Mononuclear cell (primary cell): ENCODE measurements at regions not wholly inside any gene's neighbourhood (a gene's known extent, or its start where the extent isn't known, plus 50 kb on each side); places are given as distances from the start of the nearest gene placed in this dataset.

Source experiments
- H3K27me3 ChIP-seq: 2 replicates; pipeline ENCODE4 v1.6.0; 2011; ENCODE audit warnings: low read length, control low read depth; ENCODE audit not compliant: insufficient read depth
- H3K4me1 ChIP-seq: 2 replicates; pipeline ENCODE4 v1.5.1; 2011; ENCODE audit warnings: mild to moderate bottlenecking, low read length, control low read depth; ENCODE audit not compliant: insufficient read depth
- H3K4me3 ChIP-seq: 2 replicates; pipeline ENCODE4 v1.5.1; 2011; ENCODE audit warnings: mild to moderate bottlenecking, low read length, moderate library complexity
- H3K9me3 ChIP-seq: 2 replicates; pipeline ENCODE4 v1.5.1; 2011; ENCODE audit warnings: low read depth, mild to moderate bottlenecking, control low read depth, low read length

DNA sequence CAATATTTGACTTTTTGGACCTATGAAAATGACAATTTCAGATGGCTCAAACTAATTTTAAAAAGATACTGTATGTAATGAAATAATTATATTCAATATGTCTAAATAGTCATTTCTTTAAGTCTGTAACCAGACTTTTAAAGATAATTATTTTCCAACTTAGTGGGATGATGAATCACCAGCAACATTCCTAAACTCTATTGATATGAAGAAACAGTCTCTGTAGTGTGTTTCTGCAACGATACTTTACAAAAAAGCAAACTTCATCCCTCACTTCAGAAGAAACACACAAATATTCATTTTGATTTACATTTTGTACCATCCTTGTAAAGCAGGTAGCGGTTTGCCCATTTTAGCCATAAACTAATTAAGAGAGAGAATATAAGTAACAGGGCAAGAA lies 417.4 kb downstream of the EFNB2 start:
- H3K27me3 ChIP-seq = no peaks in the 10 kb centered on the region
- H3K4me3 ChIP-seq = no peak overlapping the region
- no peaks in the 10 kb centered on the region for H3K9me3 ChIP-seq
- H3K4me1 ChIP-seq = no peaks in the 10 kb centered on the region

DNA sequence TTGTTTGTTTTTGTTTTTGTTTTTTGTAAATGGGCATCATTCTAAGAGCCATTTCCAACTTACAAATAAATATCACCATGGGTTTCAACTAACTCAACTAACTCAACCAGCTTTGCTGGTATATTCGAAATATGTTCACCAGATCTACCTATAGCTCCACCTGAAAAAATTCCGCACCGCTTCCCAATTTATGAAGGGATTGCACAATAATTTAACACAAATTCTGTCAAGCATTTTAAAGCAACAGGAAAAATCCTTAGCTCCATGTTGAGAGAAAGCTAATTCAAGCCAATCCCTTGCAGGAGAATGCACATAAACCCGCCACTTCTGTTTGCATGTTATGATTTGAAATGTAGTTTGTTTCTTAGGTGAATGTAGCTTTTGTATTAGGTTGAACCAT lies 417.8 kb downstream of the EFNB2 start:
- Histone ChIP-seq H3K27me3 (no peaks in the 10 kb centered on the region), H3K4me3 (no peak overlapping the region), H3K4me1 (no peaks in the 10 kb centered on the region), H3K9me3 (no peaks in the 10 kb centered on the region)

DNA sequence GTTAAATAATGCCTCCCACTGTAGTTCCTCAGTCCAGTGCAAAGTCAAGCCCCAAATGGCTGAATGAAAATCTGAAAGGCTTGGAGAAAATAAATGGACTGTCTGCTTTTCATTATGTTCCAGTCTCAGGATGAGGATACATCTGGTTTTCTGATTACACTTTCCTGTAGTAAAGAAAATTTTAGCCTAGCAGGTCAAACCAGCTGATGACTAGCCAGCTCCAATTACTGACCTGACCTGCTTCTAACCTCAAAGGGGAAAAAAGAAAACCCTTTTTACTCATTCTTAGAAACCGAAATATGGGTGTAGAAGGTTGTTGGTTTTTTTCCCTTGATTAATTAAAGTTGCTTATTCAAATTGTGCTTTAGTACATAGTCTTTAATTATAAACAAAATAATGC lies 418.4 kb downstream of the EFNB2 start:
- no peak overlapping the region for H3K4me3 ChIP-seq
- no peaks in the 10 kb centered on the region for H3K4me1 ChIP-seq
- no peaks in the 10 kb centered on the region for H3K27me3 ChIP-seq
- H3K9me3 ChIP-seq = no peaks in the 10 kb centered on the region

DNA sequence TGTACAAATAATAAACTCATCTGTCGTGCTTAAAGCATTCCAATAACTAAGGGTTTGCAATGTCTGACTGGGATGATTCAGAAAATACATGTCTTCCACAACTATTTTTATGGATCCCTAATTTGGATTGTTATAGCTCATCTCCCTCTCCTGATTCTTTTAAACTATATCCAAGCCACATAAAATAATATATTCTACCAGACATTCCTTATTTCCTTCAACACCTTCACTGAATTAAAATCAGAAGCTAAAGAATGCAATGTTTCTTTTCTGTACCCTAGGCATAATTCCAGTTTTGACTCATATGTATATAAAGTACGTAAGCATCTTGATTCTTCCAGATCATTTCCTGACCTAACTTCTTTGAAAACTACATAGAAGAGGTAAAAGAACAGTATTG lies 420.4 kb downstream of the EFNB2 start:
- Histone ChIP-seq H3K4me3 (no peak overlapping the region), H3K9me3 (no peaks in the 10 kb centered on the region), H3K4me1 (no peaks in the 10 kb centered on the region), H3K27me3 (no peaks in the 10 kb centered on the region)

DNA sequence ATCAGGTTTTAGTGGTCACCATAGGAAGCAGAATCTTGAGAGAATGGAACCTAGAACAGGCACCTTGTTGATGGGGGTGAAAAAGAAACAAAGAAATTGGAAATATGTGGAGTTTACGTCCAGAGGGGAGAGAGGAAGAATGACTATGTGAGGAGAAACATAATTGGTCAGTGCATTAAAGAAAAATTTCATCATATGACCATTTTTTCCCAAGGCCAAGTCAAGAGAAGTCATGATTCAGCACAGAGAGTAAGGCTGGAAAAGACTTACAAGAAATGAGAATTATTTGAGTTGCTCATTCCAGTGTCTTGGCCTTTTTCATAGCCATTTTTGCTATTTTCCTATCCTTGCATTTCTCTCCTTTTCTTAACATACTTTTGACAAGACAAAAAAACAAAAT lies 421.7 kb downstream of the EFNB2 start:
- H3K4me3 ChIP-seq = no peak overlapping the region

DNA sequence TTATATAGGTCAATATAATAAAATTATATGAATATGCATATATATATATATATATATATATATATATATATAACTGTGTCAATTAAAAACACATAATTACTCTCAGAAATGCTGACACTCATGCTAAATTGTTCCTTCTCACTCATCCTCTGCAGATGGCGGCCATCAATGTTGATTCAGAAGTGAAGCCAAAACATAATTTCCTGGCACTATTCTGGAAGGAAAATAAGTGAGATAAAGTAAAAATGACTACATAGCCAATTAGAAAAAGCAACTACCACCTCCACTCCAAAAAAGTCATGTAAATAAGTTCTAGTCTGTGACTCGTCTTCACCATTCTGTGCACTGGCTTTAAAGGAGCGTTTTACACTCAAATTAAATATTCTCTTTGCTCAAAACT lies 423.3 kb downstream of the EFNB2 start:
- Histone ChIP-seq H3K4me1 (no peaks in the 10 kb centered on the region), H3K9me3 (no peaks in the 10 kb centered on the region), H3K27me3 (no peaks in the 10 kb centered on the region), H3K4me3 (no peak overlapping the region)

More for the DNA sequence above, 421.7 kb downstream of the EFNB2 start:
- Histone ChIP-seq H3K9me3 (no peaks in the 10 kb centered on the region), H3K27me3 (no peaks in the 10 kb centered on the region), H3K4me1 (no peaks in the 10 kb centered on the region)

DNA sequence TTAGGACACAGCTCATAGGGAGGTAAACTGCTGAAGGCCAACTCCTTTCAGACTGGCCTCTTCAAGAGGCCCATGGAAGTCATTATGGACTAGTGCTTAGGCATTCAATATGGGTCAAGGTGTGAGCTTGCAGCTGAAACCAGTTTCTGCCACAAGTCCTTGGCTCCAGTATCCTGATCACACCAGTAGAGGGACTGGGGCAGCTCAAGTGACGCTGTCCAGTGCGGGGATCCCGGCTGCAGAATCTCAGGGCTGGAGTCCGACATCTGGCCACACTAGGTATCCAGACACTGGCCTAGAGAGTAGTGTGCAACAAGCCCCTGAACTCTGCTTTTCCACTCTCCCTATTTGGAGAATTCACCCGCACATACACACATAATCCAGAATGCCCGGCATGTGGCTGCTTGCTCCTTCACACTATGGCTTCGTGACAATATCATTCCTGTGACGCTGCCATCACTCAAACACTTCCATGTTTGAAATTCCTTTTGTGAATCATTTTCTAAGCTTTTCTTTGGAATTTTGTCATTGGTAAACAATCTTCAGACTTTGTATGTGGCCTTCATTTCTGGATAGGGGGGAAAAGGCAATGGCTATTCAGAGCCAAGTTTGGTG lies 425.1 kb downstream of the EFNB2 start:
- Histone ChIP-seq H3K27me3 (no peaks in the 10 kb centered on the region), H3K4me1 (no peaks in the 10 kb centered on the region), H3K4me3 (no peak overlapping the region), H3K9me3 (no peaks in the 10 kb centered on the region)

DNA sequence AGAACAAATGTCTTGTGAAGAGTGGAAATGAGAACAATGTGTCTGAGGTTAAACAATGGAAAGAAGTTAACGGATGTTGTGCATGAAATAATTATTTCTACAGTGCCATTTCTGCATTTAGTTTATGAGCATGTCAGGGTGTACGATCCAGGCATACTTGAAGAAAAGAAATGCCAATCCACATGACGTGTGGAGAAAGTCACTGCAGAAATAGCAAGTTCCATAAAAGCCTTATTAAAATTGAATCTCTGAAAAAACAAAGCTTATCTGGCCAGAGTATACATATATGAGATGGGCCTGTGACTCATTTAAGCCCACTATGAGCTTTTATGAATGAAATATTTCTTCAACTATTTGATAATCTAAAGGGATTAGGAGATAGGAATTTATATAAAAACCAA lies 426.1 kb downstream of the EFNB2 start:
- Histone ChIP-seq H3K27me3 (no peaks in the 10 kb centered on the region), H3K4me1 (no peaks in the 10 kb centered on the region), H3K4me3 (no peak overlapping the region), H3K9me3 (no peaks in the 10 kb centered on the region)

DNA sequence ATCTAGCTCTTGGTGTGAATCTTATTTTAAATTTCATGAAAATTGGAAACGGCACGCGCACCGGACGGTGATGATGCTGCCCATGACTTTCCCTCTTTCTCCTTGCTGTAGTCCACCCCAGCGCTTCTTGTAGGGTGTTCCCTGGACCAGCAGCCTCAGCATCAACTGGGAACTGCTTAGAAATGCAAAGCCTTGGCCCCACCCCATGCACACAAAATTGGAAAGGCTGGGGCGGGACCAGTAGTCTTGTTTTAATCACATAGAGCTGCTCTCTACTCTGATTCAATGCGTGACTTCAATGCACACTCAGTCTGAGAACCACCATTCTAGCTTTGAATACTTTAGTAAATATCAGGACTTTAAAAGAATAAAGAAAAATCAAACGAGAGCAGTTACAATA lies 427.1 kb downstream of the EFNB2 start:
- Histone ChIP-seq H3K4me3 (no peak overlapping the region), H3K27me3 (no peaks in the 10 kb centered on the region), H3K9me3 (no peaks in the 10 kb centered on the region), H3K4me1 (no peaks in the 10 kb centered on the region)

DNA sequence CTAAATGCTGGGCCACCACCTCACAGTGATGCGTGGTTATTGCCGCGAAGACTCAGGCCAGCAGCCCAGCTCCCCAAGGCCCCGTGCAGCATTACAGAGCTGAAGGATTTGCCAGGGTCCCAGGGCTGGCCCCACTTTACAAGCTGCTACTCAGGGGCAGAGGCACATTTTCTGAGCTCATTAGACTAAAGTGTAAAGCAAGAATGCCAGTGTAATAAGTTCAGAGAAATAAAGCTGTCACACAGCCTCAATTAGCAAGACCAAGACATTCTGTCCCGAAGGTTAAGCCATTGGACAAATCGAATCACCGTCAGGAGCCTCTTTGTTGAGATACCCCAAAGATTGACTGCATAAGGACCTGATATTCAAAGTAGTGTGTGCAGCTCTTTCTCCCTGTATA lies 428.4 kb downstream of the EFNB2 start:
- Histone ChIP-seq H3K27me3 (no peaks in the 10 kb centered on the region), H3K9me3 (no peaks in the 10 kb centered on the region), H3K4me3 (no peak overlapping the region), H3K4me1 (no peaks in the 10 kb centered on the region)

DNA sequence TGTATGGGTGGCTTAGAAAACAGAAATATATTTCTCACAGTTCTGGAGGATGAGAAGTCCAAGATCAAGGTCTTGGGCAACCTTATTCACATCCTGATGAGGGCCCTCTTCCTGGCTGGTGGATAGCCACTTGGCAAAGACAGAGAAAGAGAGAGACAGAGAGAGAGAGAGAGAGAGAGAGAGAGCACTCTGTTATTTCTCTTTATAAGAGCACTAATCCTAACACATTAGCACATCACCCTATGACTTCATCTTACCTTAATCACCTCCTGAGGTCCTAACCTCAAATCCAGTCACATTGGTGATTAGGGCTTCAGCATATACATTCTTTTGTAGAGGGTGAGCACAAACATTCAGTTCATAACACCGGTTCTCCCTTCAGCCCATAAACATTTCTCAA lies 430.3 kb downstream of the EFNB2 start:
- Histone ChIP-seq H3K9me3 (no peaks in the 10 kb centered on the region), H3K4me1 (no peaks in the 10 kb centered on the region), H3K27me3 (no peaks in the 10 kb centered on the region), H3K4me3 (no peak overlapping the region)

DNA sequence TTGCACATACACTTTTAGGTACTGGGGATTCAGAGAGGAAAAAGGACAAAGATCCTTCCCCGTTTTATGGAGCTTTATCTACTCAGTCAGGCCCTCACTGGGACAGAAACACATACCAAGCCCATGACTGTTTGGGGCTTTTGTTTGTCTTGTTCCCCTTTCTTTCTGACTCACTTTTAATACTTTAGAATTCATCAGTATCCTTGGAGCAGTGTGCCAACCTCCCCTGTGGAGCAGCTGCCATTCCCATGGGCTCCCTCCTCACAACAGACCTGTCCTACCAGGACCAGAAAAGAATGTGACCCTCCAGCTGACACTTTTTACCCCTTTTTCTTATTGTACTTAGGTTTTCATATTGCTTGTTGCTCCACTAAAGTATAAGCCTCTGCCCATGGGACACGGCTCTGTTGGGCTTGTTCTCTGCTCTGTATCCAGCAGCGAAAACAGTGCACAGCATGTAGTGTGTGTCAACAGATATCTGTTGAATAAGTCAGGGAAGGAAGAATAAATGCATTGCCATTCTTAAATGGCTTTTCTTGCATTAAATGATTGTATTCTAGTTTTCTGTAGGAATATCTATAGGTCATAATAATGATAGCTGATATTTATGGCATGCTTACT lies 431.1 kb downstream of the EFNB2 start:
- no peaks in the 10 kb centered on the region for H3K9me3 ChIP-seq
- H3K4me3 ChIP-seq = no peak overlapping the region
- H3K4me1 ChIP-seq = no peaks in the 10 kb centered on the region
- H3K27me3 ChIP-seq = no peaks in the 10 kb centered on the region

DNA sequence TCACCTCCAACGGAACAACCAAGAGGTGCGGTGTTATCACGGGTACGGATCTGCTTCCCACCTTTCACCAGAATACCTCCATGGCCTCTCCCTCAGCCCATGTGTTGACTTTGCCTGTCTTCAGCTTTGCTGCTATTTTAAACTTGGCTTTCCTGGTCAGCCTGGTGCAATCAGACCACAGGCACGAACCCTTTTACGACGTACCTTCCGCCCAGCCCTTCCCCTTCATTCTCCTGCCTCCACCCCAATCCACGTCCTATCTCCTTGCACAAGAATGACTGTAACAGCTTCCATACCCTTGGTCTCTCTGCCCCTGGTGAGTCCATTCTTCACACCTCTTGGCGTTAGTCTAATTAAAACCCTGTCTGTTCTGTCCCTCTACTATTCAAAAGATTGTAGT lies 431.7 kb downstream of the EFNB2 start:
- no peaks in the 10 kb centered on the region for H3K9me3 ChIP-seq
- H3K27me3 ChIP-seq = no peaks in the 10 kb centered on the region
- no peaks in the 10 kb centered on the region for H3K4me1 ChIP-seq
- H3K4me3 ChIP-seq = no peak overlapping the region

DNA sequence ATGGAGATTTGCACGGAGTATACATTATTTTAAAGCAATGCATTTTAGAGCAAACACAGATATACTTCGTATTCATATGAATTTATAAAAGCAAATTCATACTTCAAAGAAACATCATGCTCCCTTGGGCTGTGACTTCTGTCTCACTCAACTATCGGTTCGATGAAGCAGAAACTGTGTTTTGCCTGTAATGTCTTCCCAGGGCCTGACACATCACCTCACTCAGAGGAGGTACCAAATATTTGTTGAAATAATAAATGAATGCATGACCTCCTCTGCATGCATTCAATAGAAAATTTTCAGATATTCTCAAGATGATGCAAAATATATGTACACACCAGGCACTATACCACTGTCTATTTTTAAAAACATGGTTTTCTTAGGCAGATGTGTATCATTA lies 432.7 kb downstream of the EFNB2 start:
- Histone ChIP-seq H3K27me3 (no peaks in the 10 kb centered on the region), H3K9me3 (no peaks in the 10 kb centered on the region), H3K4me1 (no peaks in the 10 kb centered on the region), H3K4me3 (no peak overlapping the region)

DNA sequence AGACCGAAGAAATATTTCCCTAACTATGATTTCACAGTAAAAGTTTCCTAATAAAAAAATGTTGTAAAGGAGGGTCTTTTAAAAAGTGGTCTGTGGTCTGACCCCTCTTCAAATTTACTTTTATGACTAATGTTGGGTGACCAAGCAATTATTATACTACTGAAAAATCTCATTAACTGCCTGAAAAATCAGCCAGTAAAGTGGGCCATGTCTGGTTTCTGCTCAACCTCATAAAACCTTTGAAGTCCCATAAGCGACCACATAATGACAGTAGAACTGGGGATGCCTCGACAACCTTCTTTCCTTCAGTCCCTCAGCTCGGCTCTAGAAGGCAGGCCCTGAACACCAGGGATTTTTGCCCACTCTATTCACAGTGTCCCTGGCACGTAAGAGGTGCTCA lies 434.3 kb downstream of the EFNB2 start:
- Histone ChIP-seq H3K9me3 (no peaks in the 10 kb centered on the region), H3K4me1 (no peaks in the 10 kb centered on the region), H3K27me3 (no peaks in the 10 kb centered on the region), H3K4me3 (no peak overlapping the region)

DNA sequence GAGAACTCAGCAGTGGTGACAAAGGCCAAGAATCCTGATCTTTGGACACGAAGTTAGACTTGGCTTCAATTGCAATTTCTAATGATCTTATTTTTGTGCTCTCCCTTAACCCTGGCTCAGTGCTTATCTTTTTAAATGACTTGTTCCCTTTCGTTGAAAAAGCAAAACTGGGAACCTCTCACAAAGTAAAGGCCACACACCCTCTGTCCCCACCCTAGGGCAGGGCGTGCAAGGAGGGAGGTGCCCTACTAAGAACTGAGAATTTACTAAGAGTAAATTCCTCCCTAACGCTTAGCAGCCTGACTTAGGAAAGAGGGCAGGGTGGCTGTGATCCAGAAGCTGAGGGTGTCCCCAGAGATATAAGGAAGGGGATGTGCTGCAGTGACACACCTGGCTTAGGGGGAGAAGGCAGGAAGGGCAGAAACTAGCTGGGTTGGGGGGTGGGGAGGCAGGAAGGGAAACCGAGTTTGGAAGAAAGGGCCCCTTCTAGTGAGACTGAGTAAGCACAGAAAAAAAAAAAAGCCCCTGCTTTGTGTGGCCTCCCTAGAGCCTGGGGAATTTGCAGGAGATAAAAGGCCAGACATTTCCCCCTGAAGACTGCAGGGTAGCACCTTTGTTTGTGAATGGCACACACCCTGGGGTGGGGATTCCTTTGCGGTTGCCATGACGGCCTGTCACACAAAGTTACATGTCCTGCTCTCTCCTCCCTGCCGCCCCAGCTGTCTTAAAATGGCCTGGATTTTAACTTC lies 435.1 kb downstream of the EFNB2 start:
- H3K9me3 ChIP-seq = no peaks in the 10 kb centered on the region
- no peak overlapping the region for H3K4me3 ChIP-seq
- H3K27me3 ChIP-seq = no peaks in the 10 kb centered on the region
- H3K4me1 ChIP-seq = no peaks in the 10 kb centered on the region
